Endodermal cell (in vitro differentiated cells): ENCODE measurements at regions not wholly inside any gene's neighbourhood (a gene's known extent, or its start where the extent isn't known, plus 50 kb on each side); places are given as distances from the start of the nearest gene placed in this dataset.

Experiments
- DNase-seq: peaks from one replicate; pipeline ENCODE4 v3.0.0-alpha.2; 2017
- H3K27ac ChIP-seq: 2 replicates; pipeline ENCODE4 v1.5.1; 2013; ENCODE audit warnings: mild to moderate bottlenecking, low read depth, low read length, moderate library complexity
- H3K27me3 ChIP-seq: 2 replicates; pipeline ENCODE4 v1.6.1; 2013; ENCODE audit warnings: mild to moderate bottlenecking, low read length, moderate library complexity; ENCODE audit not compliant: insufficient read depth, control insufficient read depth, poor library complexity, severe bottlenecking
- H3K36me3 ChIP-seq: 2 replicates; pipeline ENCODE4 v1.7.0; 2013; ENCODE audit warnings: mild to moderate bottlenecking, low read length, moderate library complexity; ENCODE audit not compliant: control insufficient read depth, insufficient read depth
- H3K4me1 ChIP-seq: one replicate; pipeline ENCODE4 v1.7.0; 2013; ENCODE audit warnings: low read length; ENCODE audit not compliant: control insufficient read depth, insufficient read depth
- H3K4me3 ChIP-seq: 2 replicates; pipeline ENCODE4 v1.5.1; 2013; ENCODE audit warnings: mild to moderate bottlenecking, low read length, moderate library complexity
- H3K9ac ChIP-seq: 2 replicates; pipeline ENCODE4 v1.6.1; 2013; ENCODE audit warnings: mild to moderate bottlenecking, low read length, moderate library complexity; ENCODE audit not compliant: poor library complexity, severe bottlenecking; ENCODE audit errors: extremely low read depth
- H3K9me3 ChIP-seq: 2 replicates; pipeline ENCODE4 v1.6.1; 2013; ENCODE audit warnings: mild to moderate bottlenecking, low read length, moderate library complexity; ENCODE audit not compliant: control insufficient read depth
- H3K27ac Mint-ChIP-seq: 2 replicates; pipeline ENCODE4 v1.8.0; 2020; ENCODE audit warnings: mixed read lengths
- H3K27me3 Mint-ChIP-seq: 2 replicates; pipeline ENCODE4 v1.8.0; 2021; ENCODE audit warnings: mild to moderate bottlenecking, mixed read lengths; ENCODE audit not compliant: insufficient read depth
- H3K36me3 Mint-ChIP-seq: 2 replicates; pipeline ENCODE4 v1.8.0; 2020; ENCODE audit warnings: low read depth, mixed read lengths
- H3K4me1 Mint-ChIP-seq: 2 replicates; pipeline ENCODE4 v1.8.0; 2020; ENCODE audit warnings: mixed read lengths
- H3K4me3 Mint-ChIP-seq: 2 replicates; pipeline ENCODE4 v1.8.0; 2020; ENCODE audit warnings: mild to moderate bottlenecking, moderate library complexity, mixed read lengths
- H3K9me3 Mint-ChIP-seq: 2 replicates; pipeline ENCODE4 v1.8.0; 2020; ENCODE audit warnings: mild to moderate bottlenecking, mixed read lengths
- TF ChIP-seq, protein P1 (sequence below): fragments of 200-600 bp; sonication (generic); conservative IDR thresholded peaks from 2 replicates; pipeline ENCODE4 v1.5.0; 2021; ENCODE audit warnings: antibody characterized with exemption, mild to moderate bottlenecking

DNA sequence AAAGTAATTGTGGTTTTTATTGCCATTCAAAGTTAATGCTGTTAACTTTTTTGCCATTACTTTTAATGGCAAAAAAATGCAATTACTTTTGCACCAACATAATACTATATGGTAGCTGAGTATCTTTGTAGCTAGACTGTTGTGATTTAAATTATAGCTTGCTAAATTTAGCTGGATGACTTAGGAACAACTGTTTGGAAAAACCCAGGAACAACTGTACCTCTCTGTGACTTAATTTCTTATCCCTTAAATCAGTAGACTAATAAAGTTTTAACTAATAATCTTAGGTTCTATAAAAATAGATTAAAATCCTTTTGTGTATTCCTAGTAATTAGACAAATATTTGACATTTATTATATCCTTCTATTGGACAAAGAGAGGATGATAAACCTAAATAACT lies 268.2 kb downstream of the TENT5A start:
- no peak overlapping the region for H3K9ac ChIP-seq
- no peak overlapping the region for H3K4me3 Mint-ChIP-seq
- TF ChIP-seq, protein P1, sequence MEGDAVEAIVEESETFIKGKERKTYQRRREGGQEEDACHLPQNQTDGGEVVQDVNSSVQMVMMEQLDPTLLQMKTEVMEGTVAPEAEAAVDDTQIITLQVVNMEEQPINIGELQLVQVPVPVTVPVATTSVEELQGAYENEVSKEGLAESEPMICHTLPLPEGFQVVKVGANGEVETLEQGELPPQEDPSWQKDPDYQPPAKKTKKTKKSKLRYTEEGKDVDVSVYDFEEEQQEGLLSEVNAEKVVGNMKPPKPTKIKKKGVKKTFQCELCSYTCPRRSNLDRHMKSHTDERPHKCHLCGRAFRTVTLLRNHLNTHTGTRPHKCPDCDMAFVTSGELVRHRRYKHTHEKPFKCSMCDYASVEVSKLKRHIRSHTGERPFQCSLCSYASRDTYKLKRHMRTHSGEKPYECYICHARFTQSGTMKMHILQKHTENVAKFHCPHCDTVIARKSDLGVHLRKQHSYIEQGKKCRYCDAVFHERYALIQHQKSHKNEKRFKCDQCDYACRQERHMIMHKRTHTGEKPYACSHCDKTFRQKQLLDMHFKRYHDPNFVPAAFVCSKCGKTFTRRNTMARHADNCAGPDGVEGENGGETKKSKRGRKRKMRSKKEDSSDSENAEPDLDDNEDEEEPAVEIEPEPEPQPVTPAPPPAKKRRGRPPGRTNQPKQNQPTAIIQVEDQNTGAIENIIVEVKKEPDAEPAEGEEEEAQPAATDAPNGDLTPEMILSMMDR: no peak
- H3K27ac ChIP-seq: no peak overlapping the region
- H3K36me3 Mint-ChIP-seq: no peaks in the 10 kb centered on the region
- H3K27ac Mint-ChIP-seq: no peak overlapping the region
- no peaks in the 10 kb centered on the region for H3K27me3 Mint-ChIP-seq
- no peaks in the 10 kb centered on the region for H3K9me3 Mint-ChIP-seq
- DNase-seq: no peak
- peaks cover 4% of the 10 kb centered on the region for H3K4me1 Mint-ChIP-seq
- H3K9me3 ChIP-seq: no peaks in the 10 kb centered on the region
- H3K27me3 ChIP-seq: no peaks in the 10 kb centered on the region
- H3K4me1 ChIP-seq: no peaks in the 10 kb centered on the region
- H3K4me3 ChIP-seq: no peak overlapping the region
- H3K36me3 ChIP-seq: no peaks in the 10 kb centered on the region

DNA sequence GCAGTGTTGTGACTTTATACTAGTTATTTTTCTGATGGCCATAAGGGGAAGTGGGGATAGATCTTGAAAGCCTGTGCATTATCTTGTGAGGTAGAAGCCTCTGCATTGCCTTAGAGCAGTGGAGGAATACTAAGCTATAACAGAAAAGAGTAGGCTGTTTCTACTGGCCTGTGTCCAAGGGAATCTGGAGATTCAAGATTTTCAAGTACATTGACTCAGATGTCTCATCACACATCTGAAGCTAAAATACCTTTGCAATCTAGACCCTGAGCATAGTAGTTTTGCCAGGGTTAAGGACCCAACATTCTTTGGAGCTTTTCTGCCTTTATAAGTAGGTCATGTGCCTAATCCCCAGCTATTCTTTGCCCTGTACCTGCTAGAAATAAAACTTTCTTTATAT lies 272.3 kb downstream of the TENT5A start:
- Mint-ChIP-seq H3K4me3 (no peak overlapping the region), H3K27ac (no peak overlapping the region), H3K9me3 (no peaks in the 10 kb centered on the region), H3K4me1 (no peaks in the 10 kb centered on the region), H3K27me3 (no peaks in the 10 kb centered on the region), H3K36me3 (no peaks in the 10 kb centered on the region)
- Histone ChIP-seq H3K4me1 (no peaks in the 10 kb centered on the region), H3K9me3 (no peaks in the 10 kb centered on the region), H3K4me3 (no peak overlapping the region), H3K27ac (no peak overlapping the region), H3K9ac (no peak overlapping the region), H3K36me3 (no peaks in the 10 kb centered on the region), H3K27me3 (no peaks in the 10 kb centered on the region)
- TF ChIP-seq, protein P1: no peak
- DNase-seq: no peak

DNA sequence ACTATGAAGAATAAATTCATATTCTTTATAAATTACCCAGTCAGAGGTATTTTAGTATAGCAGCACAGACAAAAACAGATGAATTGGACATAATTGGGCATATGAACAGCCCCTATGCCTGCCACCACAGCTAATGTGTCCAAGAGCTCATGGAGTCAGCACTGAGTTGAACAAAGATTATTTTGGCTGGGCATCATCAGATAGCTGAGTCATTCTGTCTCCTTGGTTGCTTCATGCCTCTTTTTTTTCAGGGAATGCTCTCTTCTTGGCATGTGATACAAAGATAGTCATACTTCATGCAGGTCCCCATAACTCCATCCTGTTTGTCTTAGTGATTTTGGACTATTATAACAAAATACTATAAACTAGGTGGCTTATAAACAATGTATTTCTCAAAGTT lies 275.6 kb downstream of the TENT5A start:
- Mint-ChIP-seq H3K4me1 (no peaks in the 10 kb centered on the region), H3K9me3 (no peaks in the 10 kb centered on the region), H3K27me3 (no peaks in the 10 kb centered on the region), H3K4me3 (no peak overlapping the region), H3K36me3 (no peaks in the 10 kb centered on the region), H3K27ac (no peak overlapping the region)
- no peak for DNase-seq
- Histone ChIP-seq H3K27me3 (no peaks in the 10 kb centered on the region), H3K4me3 (no peak overlapping the region), H3K9me3 (no peaks in the 10 kb centered on the region), H3K9ac (no peak overlapping the region), H3K36me3 (no peaks in the 10 kb centered on the region), H3K27ac (no peak overlapping the region), H3K4me1 (no peaks in the 10 kb centered on the region)
- TF ChIP-seq, protein P1: peak; percentile 2
